Hematopoietic multipotent progenitor cell treated with erythropoietin and hydrocortisone succinate and interleukin-3 and kit ligand, for 17 days (in vitro differentiated cells): ENCODE measurements at regions not wholly inside any gene's neighbourhood (a gene's known extent, or its start where the extent isn't known, plus 50 kb on each side); places are given as distances from the start of the nearest gene placed in this dataset.

Experiments
- DNase-seq: peaks from one replicate; pipeline ENCODE4 v3.0.0-alpha.2; 2015; ENCODE audit warnings: low spot score

DNA sequence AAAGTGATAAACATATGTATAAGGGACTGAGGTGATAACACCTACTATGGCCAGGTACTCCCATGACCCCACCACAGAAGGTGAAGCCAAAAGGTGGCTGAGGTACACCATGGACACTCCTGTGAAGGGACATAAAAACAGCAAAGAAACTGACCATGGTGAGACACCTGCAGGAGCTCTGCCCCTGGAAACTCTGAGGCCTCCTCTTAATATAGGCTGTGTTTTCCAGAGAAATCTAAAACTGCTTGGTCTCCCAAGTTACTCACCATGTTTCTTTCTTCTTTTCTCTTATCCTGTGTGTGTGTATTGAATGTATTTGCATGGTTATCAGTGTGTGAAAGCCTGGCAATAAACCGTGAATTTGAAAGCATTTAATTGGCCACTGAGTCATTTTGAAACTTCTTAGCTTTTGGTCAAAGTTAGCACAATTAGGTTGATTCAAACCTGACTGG lies 739.3 kb upstream of the GCFC2 start:
- DNase-seq: no peak

DNA sequence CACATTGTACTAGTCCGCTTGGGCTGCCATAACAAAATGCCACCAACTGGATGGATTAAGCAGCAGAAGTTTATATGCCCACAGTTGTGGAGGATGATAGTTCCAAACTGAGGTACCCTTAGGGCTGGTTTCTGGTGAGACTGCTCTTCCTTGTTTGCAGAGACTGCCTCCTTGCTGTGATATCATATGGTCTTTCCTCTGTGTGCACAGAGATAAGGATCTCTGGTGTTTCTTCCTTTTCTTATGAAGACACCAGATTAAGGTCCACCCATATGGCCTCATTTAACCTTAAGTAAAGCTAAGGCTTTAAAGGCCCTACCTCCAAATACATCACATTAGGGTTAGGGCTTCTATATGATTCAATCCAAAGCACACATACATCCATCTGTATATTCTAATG lies 738.2 kb upstream of the GCFC2 start:
- DNase-seq: no peak

DNA sequence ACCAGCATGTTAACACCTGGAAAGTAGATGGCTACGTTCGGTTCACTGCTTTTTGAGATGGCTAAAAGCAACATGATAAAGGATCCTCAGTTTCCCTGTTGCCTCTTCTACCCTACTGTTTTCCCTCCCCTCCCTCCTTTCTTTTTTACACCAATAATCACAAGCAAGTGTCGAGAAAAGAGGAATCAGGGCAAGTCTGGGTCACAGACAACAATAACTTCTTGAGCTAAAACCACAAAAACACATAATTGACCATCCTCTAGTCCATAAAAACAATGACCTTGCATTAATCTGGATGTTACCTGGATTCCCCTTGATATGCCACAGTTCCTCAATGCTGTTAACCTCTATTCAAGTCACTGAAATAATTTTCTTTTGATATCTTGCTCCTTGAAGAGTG lies 736.6 kb upstream of the GCFC2 start:
- no peak for DNase-seq

DNA sequence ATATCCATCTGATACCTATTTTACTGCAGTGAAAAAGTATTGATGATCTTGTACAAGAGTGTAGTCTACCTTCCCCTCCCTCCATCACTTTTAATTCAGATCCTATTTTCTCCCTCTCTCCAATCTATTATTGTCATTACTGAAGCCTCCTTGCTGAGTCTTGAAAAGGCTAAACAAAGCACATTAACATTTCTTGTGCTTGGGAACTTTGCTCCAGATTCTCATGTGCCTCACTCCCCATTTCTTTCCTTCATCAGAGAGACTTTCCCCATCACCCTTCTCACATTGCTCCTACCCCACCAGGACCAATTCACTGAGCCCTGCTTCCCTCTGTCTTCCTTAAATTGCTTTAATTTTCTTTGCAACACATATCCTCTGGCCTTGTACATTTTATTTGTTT lies 736.2 kb upstream of the GCFC2 start:
- no peak for DNase-seq

DNA sequence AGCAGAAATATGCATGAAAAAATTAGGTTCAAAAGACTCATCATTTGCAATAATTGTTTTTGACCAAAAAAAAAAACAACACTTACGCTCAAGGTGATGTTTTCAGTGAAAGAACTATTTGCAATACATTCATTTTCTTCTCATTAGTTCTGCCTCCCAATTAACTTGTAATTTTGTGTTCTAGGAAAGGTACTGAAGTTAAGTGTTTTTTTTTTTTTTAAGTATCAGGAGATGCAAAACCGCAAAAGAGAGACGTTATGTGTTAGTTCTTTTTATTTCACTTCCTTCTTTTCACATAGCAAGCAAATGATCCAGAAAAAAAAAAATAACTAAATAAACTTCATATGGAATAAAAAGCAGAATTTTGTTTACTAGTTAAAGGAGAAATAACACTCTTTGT lies 735.2 kb upstream of the GCFC2 start:
- no peak for DNase-seq

DNA sequence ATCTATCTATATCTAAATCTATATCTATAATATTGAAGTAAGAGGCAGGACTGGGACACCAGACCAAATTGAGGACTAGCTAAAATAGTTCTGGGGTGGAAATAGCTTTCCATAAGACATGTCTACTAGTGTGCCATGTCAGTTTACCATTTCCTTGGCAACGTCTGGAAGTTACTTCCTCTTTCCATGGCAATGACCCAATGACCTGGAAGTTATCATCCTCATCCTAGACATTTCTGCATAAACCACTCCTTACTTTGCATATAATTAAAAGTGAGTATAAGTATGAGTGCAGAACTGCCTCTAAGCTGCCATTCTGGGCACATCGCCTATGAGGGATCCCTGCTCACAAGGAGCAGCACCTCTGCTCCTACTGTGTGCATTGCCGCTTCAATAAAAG lies 734.0 kb upstream of the GCFC2 start:
- no peak for DNase-seq

DNA sequence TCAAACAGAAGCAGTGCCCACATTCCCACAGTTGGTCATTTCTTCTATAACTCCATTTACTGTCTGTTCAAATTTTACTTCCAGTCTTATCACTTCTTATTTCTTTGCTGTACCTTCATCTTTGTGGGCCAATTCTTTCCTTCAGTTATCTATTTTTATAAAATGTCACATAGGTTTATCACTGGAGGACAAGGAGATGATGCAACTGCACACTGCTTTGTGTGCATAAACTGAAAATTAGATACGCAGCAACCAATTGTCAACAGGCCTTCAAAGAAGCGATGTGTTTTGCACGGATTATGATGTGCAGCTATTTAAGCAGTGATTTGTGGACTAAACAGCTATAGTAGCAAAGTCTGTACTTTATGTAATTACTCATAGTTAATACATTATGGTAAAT lies 726.8 kb upstream of the GCFC2 start:
- no peak for DNase-seq

DNA sequence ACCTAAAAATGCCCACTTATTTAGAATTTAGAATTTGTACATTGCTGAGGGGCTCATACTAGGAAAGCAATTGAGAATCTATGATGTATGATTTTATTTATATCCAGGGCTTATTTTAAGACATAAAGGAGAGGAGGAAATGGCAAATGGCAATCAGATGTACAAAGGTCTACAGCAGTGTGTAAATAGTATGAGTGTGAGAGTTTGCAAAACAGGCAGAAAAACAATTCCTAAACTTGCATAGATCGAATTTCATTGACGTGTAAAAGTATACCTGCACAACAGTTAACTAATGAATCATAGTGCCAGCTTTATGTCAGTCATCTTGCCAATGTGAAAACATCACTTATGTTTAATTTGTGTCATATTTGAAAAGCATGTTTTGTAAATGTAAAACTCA lies 718.7 kb upstream of the GCFC2 start:
- no peak for DNase-seq

DNA sequence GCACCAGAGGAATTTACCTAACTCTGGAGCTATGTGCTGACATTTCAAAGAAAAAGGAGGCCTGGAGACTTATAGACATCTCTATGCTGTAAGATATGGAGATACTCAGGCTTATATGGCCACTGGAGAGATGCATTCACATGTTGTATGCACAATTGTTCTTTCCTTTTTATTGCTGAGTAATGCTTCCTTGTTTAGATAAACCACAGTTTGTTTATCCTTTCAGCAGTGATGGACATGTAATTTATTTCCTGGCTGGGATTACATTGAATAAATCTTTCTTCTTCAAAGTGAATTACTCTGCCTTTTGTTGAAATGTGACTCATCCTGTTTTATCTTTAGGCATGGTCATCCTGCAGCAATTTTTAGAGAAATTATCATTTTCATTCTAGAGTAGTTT lies 716.7 kb upstream of the GCFC2 start:
- DNase-seq: no peak

DNA sequence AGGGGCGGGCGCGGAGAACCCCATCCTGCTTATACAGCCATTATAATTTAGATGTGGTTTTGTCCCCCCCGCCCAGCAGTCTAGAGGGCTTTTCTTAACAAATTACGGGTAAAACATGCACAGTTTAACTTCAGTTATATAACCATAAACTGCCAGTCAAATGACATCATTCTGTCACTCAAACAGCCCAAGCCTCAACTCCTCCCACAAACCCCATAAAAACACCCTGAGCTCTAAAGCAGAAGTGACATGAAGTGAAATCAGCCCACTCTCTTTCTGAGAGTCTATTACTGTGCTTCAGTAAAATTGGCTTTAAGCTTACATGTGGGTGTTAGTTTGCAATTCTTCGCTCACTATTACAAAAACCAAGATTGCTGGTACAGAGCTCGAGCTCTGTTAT lies 705.1 kb upstream of the GCFC2 start:
- no peak for DNase-seq

DNA sequence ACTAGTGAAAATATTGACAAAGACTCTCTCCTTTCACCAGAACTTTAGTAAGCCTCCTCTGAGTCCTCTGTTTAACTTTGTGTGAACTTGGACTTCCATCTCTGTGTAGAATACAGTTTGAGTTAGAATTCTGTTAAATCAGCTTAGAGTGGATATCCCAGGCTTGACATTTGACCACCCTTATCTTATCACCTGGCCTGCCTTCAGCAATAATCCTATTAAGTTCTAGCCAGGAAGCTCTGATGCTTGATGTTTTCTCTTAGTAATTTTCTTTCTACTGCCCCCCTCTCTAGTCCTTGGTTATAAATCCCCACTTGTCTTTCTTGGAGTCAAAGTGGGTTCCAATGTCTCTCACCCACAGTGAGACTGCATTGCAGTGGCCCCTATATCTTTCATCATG lies 702.7 kb upstream of the GCFC2 start:
- no peak for DNase-seq

DNA sequence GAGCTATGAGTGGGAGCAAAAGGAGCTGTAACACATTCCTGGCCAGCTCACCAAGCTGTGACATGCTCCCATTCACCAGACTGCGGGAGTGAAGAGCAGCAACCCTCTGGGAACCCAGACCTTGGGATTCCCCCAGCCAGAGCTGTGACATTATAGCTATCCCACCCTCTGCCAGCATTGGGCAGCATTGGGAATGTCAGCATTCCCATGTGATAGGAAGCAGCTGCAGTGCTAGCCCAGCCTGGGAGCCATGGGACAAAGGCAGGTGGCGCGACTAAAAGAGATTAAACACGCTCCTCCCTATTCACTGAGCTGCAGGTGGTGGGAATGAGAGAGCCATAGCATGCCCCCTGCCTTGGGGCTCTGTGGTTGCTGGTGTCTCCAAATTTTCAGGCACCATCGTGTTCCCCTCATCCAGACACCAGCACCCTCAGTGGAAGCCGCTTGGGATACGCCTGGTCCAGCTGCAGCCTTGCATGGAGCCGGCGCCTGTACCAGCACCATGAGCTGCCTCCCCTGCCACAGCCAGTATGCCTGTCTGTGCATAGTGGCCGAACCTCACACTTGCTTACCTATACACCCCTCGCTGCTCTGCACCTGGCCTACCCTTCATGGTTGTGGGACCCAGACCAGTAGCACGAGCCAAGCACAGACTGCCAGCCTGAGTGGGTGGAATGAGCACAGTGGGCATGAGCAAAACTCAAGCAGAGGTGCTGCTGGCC lies 695.6 kb upstream of the GCFC2 start:
- DNase-seq: no peak

DNA sequence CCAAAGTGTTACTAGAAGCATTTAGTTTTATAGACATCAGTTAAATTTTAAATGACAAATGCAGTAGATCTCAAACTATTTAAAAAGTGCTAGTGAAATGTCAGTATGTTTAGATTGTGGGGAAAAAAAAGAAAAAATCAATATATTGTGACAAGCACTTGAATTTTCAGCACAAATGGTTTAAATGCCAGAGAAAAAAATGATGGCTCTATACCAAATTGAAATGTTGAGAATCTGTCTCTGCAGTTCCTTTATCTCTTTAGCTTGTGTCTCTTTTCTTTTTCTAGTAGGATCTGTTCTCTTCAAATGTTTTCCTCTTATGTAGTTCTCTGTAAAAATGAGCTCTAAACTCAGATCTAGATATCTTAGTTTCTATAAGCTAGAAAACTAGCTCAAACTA lies 682.6 kb upstream of the GCFC2 start:
- no peak for DNase-seq

DNA sequence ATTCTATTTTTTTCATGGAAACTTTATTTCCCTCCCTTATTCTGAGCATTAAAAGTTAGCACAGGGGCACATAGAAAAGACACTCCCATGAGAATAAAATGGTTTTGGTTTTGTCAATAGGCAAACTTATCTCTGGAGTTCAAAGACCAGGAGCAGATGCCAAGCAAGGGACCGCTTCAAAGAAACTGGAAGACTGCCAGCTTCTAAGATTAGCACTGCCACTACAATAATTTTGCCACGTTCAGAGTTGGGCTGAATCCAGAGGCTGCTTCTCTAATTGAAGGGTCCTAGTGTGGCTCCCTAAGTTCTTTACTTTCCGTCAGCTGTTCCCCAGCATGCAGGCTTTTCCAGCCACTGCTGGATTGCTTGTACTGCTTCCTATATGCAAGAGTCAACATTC lies 681.0 kb upstream of the GCFC2 start:
- DNase-seq: no peak

DNA sequence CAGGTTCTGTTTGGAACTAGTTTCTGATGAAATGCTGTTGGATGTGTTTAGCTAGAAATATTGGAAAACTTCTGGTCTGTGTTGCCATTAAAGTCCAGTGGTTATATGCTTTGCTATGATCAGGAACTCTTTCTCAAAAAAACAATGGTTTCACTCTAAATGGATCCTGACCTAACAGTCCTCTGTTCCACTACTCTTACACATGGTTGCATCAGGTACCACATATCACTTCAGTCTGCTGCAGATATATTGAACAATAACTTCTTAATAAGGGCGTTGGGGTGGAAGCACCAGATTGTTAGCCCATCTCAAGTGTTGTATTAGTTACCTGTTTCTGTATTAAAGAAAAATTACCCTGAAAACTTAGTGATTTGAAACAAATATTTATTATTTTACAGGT lies 676.6 kb upstream of the GCFC2 start:
- DNase-seq: no peak

DNA sequence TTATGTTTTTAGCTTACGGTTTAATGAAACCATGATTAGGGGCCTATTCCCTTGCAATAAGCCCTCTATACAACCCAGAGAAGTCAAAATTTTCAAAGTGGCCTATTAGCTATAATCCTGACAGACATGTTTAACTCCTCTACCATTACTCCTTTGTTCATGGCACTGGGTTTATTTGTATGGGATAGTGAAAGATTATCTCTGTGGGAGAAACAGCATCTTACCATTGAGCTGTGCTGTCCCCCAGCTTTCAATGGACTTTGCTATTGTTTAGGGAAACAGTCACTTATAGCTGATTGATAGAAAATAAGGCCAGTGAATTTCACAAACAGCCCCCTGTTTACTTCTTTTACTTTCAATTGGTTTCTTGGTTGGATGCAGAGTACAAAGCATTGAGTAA lies 675.2 kb upstream of the GCFC2 start:
- DNase-seq: no peak

DNA sequence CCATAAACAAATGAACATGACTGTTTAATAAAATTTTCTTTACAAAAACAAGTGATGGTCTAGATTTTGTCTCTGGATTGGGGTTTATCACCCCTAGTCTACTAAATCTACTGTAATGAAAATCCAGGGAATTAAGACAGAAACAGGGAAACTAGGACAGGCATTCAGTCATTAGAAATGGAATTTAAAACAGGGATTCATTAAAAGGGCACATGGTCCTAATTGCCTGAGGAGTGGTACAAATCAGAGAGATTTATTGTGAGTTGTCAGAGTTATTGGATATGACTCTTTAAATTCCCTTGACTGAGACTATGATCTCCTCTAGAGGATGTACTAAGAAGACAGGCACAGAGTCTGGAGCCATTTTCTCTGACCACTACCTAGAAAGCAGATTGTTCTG lies 670.9 kb upstream of the GCFC2 start:
- DNase-seq: no peak

DNA sequence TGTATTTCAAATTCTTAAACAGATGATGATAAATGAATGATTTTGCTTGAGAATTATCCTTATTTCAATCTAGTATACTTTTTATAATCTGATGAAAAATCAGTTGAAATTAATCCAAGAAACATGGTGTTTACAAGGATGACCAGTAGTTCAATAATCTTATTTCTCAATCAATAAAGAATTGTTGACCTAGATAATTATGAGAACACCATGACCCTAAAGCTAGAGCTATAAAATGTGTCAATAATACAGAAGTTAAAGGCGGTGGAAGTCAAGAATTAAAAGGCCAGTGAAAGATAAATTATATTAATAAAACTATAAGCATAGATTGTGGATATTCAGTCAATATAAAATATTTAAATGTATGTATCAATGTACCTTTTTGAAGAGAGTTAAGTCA lies 667.4 kb upstream of the GCFC2 start:
- no peak for DNase-seq

DNA sequence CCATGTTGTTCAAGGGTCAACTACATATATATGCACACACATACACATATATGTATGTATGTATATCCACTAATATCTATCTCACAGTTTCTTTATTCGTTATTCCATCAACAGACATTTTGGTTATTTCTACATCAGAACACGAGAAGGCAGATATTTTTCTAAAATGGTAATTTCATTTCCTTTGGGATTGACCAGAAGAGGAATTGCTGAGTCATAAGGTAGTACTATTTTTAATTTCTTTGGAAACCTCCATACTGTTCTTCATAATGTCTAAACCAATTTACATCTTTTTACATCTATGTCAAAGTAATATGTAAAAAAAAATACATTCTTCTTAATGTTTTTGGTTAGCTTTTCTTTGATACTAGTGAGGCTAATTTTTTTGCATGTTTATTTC lies 630.7 kb upstream of the GCFC2 start:
- no peak for DNase-seq

DNA sequence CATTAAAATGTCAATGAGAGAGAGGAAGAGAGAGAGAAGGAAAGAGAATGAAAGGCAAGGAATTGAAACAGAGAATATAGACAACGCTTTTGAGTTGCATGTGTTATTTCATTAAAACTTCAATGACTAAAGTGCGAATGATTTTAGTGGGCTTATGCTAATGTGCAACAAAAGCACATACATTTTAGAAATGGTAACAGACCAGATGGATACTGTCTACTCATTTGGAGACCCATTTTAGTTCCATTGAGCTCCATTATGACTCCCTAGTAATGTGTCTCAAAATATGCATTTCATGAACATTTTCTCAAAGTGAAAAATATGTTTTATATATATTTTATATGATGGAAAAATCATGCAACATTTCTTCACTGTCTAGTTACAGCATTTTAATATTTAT lies 622.2 kb upstream of the GCFC2 start:
- DNase-seq: no peak

DNA sequence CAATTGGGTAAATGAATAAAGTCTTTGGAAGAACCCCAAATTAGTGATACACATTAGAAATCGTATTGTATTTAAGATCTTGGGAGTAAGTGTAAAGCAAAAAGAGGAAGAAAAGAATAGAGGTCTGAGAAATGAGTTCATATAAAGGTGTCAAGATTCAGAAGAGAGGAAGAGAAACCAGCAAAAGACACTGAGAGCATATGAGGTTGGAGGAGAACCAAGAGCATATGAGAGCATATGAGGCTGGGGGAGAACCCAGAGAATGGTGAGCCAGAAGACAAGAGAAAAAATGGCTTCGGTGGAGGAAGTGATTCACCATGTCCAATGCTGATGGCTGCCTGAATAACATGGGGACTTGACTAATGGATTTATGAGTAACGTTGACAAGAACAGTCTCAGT lies 620.1 kb upstream of the GCFC2 start:
- DNase-seq: no peak

DNA sequence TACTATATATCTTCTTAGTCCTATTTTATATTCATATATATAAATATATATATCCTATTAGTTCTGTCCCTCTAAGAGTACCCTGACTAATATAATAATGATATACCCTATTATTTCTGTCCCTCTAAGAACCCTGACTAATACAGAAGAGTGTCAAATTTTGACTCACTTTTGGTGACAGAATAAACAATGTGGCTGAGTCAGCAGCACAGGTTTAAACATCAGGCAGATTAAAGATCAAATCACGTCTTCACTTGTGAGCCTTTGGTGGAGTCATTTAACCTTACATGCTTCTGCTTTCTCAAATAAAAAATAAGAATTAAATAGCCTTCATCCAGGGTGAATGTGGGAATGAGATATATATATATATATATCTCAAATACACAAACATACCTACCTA lies 615.9 kb upstream of the GCFC2 start:
- DNase-seq: no peak

DNA sequence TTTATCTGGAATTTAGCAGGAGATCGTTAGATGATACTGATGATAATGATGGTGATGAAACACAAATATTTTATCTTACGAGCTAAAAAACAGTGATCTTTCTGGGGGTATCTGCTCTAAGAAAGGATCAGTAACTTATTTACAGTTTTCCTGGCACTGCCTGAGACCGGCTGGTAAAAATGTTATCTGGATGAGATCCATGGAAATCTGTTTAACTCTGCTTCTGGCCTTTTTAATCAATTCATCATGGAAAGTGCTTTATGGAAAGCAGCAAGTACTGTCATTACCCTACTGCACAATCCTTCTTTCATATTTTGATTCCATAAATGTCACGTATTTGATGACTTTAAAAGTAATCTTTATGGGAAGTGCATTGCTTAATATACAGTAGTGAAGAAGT lies 612.7 kb upstream of the GCFC2 start:
- DNase-seq: no peak

DNA sequence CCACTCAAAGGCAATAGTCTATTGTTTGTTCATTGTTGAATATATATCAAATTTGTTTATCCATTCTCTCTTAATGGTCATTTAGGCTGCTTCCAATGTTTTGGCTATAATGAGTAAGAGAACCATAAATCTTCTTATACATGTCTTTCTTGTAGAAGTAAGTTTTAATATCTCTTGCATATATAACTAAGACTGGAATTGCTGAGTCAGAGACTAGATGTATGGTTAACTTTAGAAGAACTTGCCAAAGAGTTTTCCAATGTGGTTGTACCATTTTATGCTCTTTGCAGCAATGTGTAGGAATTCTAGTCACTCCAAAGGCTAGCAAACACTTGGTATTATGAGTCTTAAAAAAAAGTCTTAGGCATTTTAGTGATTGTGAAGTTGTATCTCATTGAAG lies 610.0 kb upstream of the GCFC2 start:
- no peak for DNase-seq

DNA sequence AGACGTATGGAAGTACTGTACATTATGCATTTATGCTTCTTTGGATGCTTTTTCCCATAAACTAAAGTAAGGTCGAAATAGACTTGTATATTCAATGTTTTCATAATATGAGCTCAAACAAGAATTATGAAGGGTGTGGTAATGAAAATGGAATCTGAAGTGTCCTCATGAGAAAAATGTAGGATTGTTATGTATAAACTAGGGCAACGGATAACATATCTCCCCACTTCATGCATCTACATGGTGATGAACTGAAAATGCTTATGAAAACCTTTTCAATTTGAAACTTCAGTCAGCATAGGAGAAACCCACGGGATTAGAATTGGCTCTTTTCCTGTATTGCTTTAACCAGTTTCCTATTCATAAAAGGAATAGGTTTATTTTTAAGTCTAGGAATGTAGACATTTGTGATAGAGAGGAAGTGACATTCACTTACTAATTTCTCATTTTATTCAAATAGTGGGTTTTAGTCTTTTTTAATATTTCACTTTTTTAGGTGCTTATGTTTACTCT lies 608.2 kb upstream of the GCFC2 start:
- DNase-seq: no peak
